ENCODE measurements at regions not wholly inside any gene's neighbourhood (a gene's known extent, or its start where the extent isn't known, plus 50 kb on each side); places are given as distances from the start of the nearest gene placed in this dataset.

DNA sequence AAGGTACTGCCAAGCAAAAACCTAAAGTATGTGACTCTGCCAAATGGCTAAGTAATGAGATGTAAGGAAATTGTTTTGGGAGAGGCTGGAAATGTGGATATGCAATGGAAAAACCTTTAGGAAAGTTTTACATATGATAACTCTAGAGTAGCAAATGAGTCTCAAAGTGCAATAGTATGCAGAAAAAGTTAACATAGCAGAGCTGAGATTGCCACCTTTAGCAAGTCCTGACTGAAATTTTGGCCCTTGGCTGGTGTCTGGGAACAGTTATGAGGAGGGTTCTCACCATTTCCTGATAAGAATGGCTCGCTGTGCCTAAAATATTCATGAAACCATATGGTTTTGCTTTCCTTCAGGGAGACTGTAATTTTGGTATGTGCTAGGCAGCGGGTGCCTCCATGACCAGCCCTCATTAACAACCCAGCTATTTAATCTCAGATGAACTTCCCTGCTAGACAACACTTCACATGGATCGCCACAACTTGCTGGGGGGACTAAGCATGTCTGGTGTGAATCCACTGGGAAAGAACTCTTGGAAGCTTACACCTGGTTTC is 72.3 kb upstream of the ERBB4 start:
- DNase-seq (ENCODE audit: low spot score): no peak

DNA sequence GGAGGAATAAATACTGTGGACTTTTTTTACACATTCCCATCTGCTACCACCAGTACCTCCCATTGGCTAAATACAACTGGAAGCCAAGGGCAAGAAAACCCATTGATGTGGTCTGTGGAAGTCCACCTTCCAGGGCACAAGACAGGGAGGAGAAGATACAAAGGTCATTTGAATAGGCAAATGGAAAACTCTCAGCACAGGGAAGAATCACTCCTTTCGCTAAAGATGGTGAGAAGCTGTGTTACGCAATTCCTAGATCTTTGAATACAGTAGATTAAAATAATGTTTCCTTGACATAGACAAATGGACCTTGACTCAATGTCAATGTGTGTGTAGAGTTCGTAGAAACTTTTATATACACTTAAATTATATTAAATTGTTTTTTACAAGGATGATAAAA is 70.9 kb upstream of the ERBB4 start:
- no peak for DNase-seq (ENCODE audit: low spot score)

DNA sequence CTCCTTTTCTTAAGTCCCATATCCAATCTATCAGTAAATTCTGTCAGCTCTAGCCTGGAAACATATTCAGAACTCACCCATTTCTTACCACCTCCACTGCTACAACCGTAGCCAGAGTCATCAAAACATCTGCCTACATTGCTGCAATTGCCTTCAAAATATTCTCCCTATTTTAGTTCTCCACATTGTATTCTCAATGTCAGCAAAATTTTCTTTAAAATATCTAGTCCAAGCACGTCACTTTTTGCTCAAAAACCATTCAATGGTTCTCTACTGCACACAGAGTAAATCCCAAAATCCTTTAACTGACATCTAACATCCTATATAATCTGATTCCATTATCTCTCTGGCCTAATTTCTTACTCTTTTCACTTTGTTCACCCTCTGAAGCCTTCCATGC is 68.5 kb upstream of the ERBB4 start:
- DNase-seq (ENCODE audit: low spot score): no peak

DNA sequence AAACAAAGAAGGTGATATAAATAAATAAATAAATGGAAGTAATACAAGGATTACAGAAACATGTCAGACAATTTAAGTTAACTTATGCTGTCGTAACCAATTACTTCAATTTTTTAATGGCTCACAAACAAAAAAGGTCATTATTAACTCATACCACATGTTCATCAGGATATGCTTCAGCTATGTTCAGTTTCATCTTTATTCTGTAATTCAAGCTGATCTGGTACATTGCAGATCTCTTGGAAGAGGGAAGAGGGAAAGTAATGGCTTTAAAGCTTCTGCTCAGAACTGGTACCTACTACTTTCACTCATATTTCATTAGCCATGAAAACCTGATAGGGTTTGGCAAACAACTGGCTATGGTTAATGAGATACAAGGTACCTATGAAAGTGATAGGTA is 67.6 kb upstream of the ERBB4 start:
- DNase-seq (ENCODE audit: low spot score): no peak

DNA sequence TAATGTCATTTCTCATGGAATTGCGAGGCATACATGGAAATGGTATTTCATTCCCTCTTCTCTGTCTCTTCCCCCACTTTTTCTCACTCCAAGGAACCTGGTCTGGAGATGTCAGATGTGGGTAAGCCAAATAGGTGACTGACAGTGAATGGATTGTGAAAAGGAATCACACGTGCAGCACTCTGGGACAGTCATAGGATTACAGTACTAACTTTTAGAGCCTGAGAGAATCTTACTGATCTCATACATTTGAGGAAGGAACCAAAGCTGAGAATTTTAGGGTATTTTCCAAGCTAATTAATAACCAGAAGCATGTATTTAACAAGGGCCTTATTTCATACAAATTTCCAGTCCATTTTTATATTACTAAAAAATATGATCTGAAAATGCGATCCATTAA is 58.1 kb upstream of the ERBB4 start:
- no peak for DNase-seq (ENCODE audit: low spot score)

DNA sequence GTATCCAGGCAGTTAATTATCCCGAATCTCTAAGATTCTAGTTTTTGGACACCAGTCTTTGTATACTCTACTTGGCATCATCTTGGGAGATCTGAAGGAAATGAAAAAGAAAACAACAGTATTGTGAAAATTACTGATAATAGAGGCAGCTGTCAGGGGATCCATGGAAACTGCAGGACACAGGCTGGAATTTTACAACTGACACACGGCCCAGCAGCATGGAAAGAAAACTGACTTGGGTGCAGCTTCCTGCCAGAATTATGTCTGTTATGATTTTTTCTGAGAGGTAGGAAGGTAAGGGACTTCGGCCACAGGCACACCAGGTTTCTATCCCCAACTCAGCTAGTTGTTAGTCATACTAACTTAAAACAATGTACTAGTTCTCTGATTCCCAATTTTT is 57.7 kb upstream of the ERBB4 start:
- no peak for DNase-seq (ENCODE audit: low spot score)

DNA sequence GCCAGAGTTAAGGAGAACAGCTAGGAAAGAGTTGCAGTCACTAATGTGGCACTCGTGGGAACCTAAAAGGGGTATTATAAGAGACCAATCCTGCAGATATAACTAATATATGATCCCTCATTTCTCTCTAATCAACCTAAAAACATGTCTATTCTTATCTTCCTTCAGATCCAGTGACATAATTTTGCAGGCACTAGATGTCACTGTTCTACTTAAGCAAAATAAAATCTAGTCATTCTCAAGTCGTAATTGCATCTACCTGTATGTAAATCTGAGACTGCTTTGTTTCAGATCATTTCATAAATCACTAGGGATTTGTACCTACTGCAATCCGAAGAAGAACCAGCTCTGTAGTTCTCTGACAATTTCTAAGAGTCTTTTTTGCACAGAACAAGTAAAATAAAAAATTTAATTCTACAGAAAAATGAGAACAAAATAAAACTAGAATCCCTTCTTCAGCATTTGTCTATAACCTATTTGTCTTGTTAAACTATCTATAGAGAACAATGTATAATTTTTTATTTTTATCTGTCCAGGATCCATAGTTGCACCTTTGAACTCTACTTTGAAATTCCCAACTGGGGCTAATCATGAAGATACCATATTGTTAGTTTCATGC is 56.5 kb upstream of the ERBB4 start:
- DNase-seq (ENCODE audit: low spot score): no peak

DNA sequence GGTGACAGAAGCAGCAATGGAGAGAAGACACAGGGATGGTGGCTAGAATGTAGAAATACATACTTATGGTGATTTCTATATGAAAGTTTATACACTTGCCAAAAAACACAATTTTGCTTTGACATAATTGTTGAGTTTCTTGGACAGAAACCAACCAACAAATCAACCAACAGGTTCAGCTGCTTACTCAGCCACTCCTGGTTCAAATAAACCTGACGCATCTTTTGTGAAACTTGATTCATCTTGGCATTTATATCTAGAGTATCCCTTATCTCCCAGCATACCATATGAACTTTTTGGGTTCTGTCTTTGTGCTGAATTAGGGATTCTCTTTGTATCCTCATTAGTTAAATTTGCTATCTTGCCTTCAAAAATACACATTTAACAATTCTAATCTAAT is 54.1 kb upstream of the ERBB4 start:
- no peak for DNase-seq (ENCODE audit: low spot score)
